Pancreas (tissue), 10 donors: ENCODE measurements at regions not wholly inside any gene's neighbourhood (a gene's known extent, or its start where the extent isn't known, plus 50 kb on each side); places are given as distances from the start of the nearest gene placed in this dataset.
A peak's percentile ranks its signal among the peaks of the same experiment; 100 is the strongest.
"Not testable (repeated sequence)": the region's sequence is repeated elsewhere in the genome, so short reads cannot be mapped to it uniquely, and the experiment has no call there.

Experiments used
- ATAC-seq, 4 donors: fragments of 200-7000 bp; cut with Tn5 transposase; one replicate each; pipeline versions ENCODE4 v1.8.0 to v1.9.1; 2020; ENCODE audit warnings: mild to moderate bottlenecking in 4 of 4, moderate library complexity in 4 of 4
- DNase-seq, 6 donors: peaks; one replicate each; pipeline ENCODE4 v3.0.0-alpha.2; 2020
- FAIRE-seq: peaks from 2 replicates; lab custom pipeline; 2012; peaks lifted over from hg19 to GRCh38; lab: Jason Lieb, UNC
- H3K27ac ChIP-seq, 4 donors: fragments of 200-600 bp; sonication (generic); 1 replicate in 3 of 4; 2 replicates in 1 of 4; pipeline versions ENCODE4 v1.5.0 to v1.8.0; 2020
- H3K27me3 ChIP-seq, 4 donors: fragments of 200-600 bp; one replicate each; pipeline ENCODE4 v1.8.0; 2021
- H3K36me3 ChIP-seq, 3 donors: fragments of 200-600 bp; sonication (generic) in 1 of 3; one replicate each; pipeline versions ENCODE4 v1.5.0 to v1.8.0; 2020 to 2021
- H3K4me1 ChIP-seq, 3 donors: fragments of 200-600 bp; one replicate each; pipeline ENCODE4 v1.8.0; 2021
- H3K4me3 ChIP-seq, 4 donors: fragments of 200-600 bp; sonication (generic) in 2 of 4; one replicate each; pipeline versions ENCODE4 v1.5.0 to v1.8.0; 2020 to 2021
- H3K9me3 ChIP-seq, 4 donors: fragments of 200-600 bp; one replicate each; pipeline ENCODE4 v1.8.0; 2021
- CTCF ChIP-seq, 4 donors: fragments of 200-600 bp; sonication (generic) in 3 of 4; IDR thresholded peaks; one replicate each; pipeline versions ENCODE4 v1.5.0 to v1.8.0; 2021; ENCODE audit warnings: antibody characterized with exemption in 4 of 4
- WGBS, 2 donors: extraction: QIAGEN DNeasy Blood & Tissue Kit; methylation state at CpG; one replicate each; pipeline ENCODE4 v1.1.7; 2013; 5-methylcytosine and 5-hydroxymethylcytosine counted together
- intact Hi-C, 3 donors: fragments of 100-400 bp; cut with DNase I; formaldehyde crosslinking; loops; one replicate each; pipeline versions ENCODE4 v1.11.1 to v1.14.2; 2022
- donor health status: healthy with polysubstance abuse.
- donor health status: DM: no; HTN: no; CAD: no; lungs with moderate emphysema.
- donor health status: DM: no; HTN: no; CAD: no.
- donor health status: control.
- donor health status: control.
- donor health status: Bipolar disorder and iron deficiency.
- donor health status: DM: yes; HTN: yes; CAD: no.
- donor health status: DM: no; HTN: no; CAD: no.
- donor health status: DM: no; HTN: no; CAD: no.
- donor health status: DM: yes; HTN: yes; CAD: no.

GRCh38 chr4:64001229-64001898 lies 407.9 kb downstream of the TECRL start:
- Histone ChIP-seq H3K27me3 (no peaks in the 10 kb centered on the region), H3K27ac (no peak overlapping the region), H3K4me3 (no peak overlapping the region), H3K4me1 (no peaks in the 10 kb centered on the region), H3K36me3 (no peaks in the 10 kb centered on the region), H3K9me3 (no peaks in the 10 kb centered on the region)
- no peak for TF ChIP-seq CTCF (IDR thresholded peaks at IDR 0.05)
- WGBS, 2 donors: 50 to 64% methylated on average over 5 of the region's 5 CpGs
- intact Hi-C loops: no loop called here
- ATAC-seq: no peak
- DNase-seq: no peak
- FAIRE-seq: no peak

- Histone ChIP-seq H3K27ac (no peak overlapping the region), H3K27me3 (no peaks in the 10 kb centered on the region), H3K9me3 (no peaks in the 10 kb centered on the region), H3K36me3 (no peaks in the 10 kb centered on the region), H3K4me1 (no peaks in the 10 kb centered on the region), H3K4me3 (no peak overlapping the region)
- DNase-seq: no peak
- intact Hi-C loops: no loop called here
- no peak for FAIRE-seq
- TF ChIP-seq CTCF (IDR thresholded peaks at IDR 0.05): no peak
- ATAC-seq: no peak
These were observed 409.0 kb downstream of the TECRL start for GRCh38 chr4:64000241-64000640.

GRCh38 chr4:63986253-63986652 lies 423.0 kb downstream of the TECRL start:
- FAIRE-seq: no peak
- TF ChIP-seq CTCF (IDR thresholded peaks at IDR 0.05): no peak
- WGBS, 2 donors: 19 to 23% methylated on average over 1 of the region's 1 CpG

GRCh38 chr4:63983224-63983623 lies 426.0 kb downstream of the TECRL start:
- Histone ChIP-seq H3K27ac (no peak overlapping the region), H3K27me3 (no peaks in the 10 kb centered on the region), H3K4me1 (no peaks in the 10 kb centered on the region), H3K9me3 (peaks cover 0 to 4% (median 0%) of the 10 kb centered on the region in 4 donors), H3K36me3 (no peaks in the 10 kb centered on the region), H3K4me3 (no peak overlapping the region)
- DNase-seq (no peak), FAIRE-seq (no peak), ATAC-seq (no peak)
- intact Hi-C loops: no loop called here
- no peak for TF ChIP-seq CTCF (IDR thresholded peaks at IDR 0.05)

More at GRCh38 chr4:63986253-63986652, 423.0 kb downstream of the TECRL start:
- Histone ChIP-seq H3K4me3 (no peak overlapping the region), H3K9me3 (peaks cover 0 to 1% (median 0%) of the 10 kb centered on the region in 4 donors), H3K4me1 (no peaks in the 10 kb centered on the region), H3K36me3 (no peaks in the 10 kb centered on the region), H3K27ac (no peak overlapping the region), H3K27me3 (no peaks in the 10 kb centered on the region)
- intact Hi-C loops: no loop called here
- DNase-seq (no peak), ATAC-seq (no peak)

GRCh38 chr4:63965875-63966274 lies 443.4 kb downstream of the TECRL start:
- Histone ChIP-seq H3K27ac (no peak overlapping the region), H3K36me3 (no peaks in the 10 kb centered on the region), H3K27me3 (no peaks in the 10 kb centered on the region), H3K4me3 (no peak overlapping the region), H3K4me1 (no peaks in the 10 kb centered on the region), H3K9me3 (no peaks in the 10 kb centered on the region)
- ATAC-seq (no peak), DNase-seq (no peak), FAIRE-seq (no peak)
- intact Hi-C loops: no loop called here
- WGBS, 2 donors: 27 to 40% methylated on average over 2 of the region's 2 CpGs
- TF ChIP-seq CTCF (IDR thresholded peaks at IDR 0.05): no peak

GRCh38 chr4:63942706-63943286 lies 466.5 kb downstream of the TECRL start:
- ATAC-seq, H3K36me3 ChIP-seq, FAIRE-seq, H3K9me3 ChIP-seq, H3K27ac ChIP-seq, intact Hi-C loops, H3K4me3 ChIP-seq, H3K4me1 ChIP-seq, H3K27me3 ChIP-seq: not testable (repeated sequence)
- DNase-seq: peak in 3 of 6 donors; percentile 26 to 55 (median 54)
- 83 to 90% methylated on average over 31 to 38 of the region's 38 CpGs for WGBS, 2 donors
